ENCODE measurements at regions not wholly inside any gene's neighbourhood (a gene's known extent, or its start where the extent isn't known, plus 50 kb on each side); places are given as distances from the start of the nearest gene placed in this dataset.

DNA sequence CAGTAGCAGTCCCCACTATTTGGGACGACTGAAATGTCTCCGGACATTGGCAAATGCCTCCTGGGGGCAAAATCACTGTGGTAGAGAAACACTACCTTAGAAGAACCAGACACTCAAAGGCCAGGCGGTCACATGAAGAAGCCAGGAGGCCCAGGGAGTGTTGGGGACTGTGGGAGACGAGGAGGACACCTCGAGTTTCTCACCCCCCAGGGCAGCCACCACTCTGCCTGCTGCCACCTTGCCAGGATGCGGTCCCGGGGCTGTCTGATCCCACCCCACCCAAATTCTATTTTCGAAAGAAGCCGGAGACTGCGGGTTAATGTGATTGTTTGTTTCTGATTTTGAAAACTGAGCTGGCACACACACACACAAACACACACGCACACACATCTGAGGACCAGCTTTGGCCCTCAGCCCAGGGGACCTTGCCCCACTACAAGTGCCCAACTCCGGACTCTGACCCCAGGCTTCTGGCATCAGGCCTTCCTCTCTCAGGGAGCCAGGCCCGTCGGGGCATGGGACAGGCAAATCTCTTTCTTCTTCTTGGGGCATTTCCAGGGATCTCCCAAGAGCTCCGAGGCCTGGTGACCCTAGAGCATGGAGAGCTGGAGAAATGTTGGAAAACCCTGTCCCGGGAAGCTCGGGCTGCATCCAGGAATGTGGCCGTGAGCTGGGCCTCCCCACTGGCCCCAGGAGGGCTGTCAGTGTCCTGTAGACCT is 187.5 kb upstream of the PMEPA1 start:
- TF ChIP-seq, protein P1, sequence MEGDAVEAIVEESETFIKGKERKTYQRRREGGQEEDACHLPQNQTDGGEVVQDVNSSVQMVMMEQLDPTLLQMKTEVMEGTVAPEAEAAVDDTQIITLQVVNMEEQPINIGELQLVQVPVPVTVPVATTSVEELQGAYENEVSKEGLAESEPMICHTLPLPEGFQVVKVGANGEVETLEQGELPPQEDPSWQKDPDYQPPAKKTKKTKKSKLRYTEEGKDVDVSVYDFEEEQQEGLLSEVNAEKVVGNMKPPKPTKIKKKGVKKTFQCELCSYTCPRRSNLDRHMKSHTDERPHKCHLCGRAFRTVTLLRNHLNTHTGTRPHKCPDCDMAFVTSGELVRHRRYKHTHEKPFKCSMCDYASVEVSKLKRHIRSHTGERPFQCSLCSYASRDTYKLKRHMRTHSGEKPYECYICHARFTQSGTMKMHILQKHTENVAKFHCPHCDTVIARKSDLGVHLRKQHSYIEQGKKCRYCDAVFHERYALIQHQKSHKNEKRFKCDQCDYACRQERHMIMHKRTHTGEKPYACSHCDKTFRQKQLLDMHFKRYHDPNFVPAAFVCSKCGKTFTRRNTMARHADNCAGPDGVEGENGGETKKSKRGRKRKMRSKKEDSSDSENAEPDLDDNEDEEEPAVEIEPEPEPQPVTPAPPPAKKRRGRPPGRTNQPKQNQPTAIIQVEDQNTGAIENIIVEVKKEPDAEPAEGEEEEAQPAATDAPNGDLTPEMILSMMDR (IDR thresholded peaks at IDR 0.05; ENCODE audit: unreplicated experiment in 3 of 3), result no peak
- Mint-ChIP-seq H3K36me3 (ENCODE audit: low read depth) (no peaks in the 10 kb centered on the region), H3K27ac (peak overlapping the region in 2 of 3 experiments; percentile 50 to 57), H3K4me1 (peaks cover 35% of the 10 kb centered on the region), H3K27me3 (ENCODE audit: low read depth) (peaks cover 17% of the 10 kb centered on the region), H3K9me3 (no peaks in the 10 kb centered on the region), H3K4me3 (no peak overlapping the region)

DNA sequence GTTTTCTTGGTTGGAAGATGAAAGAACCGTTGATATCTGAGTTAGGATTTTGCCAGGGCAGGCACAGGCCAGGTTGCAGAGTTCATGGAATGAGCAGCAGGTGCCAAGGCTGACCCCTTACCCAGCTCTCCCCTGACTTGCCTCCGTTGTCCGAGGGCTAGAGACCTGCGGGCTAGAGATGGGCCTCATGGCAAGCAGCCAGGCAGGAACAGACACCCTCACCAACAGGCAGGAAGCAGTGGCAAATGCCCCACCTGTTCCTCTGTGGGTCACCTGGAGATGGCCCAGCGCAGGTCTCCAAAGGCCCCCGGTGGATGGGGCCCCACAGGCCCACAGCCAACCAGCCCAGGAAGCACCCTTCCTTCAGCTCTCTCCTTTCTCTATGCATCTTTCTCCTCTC is 186.7 kb upstream of the PMEPA1 start:
- Mint-ChIP-seq H3K4me1 (peaks cover 40% of the 10 kb centered on the region), H3K27me3 (ENCODE audit: low read depth) (peaks cover 13% of the 10 kb centered on the region)

DNA sequence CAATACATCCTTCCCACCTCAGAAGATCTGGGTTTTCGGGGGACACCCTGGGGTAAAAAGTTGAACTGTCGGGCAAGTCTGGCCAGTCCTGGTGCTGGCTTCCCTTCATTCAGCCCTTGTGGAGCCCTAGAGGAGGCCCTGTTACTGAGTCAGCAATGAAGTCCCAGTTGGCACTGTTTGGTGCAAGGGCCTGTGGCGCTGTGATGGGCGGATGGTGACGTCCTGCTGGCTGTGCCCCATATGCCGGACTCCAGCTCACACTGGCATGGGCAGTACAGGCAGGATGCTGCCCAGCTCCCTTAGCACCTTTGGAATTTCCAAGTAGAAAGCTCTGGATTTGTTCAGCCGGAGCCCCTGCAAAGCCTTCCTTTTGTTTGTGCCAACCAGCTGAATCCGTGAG is 186.2 kb upstream of the PMEPA1 start:
- no peak overlapping the region for H3K4me3 Mint-ChIP-seq
- no peaks in the 10 kb centered on the region for H3K9me3 Mint-ChIP-seq
- no peaks in the 10 kb centered on the region for H3K36me3 Mint-ChIP-seq (ENCODE audit: low read depth)
- H3K27ac Mint-ChIP-seq, result no peak overlapping the region
- H3K27me3 Mint-ChIP-seq (ENCODE audit: low read depth), result peaks cover 13% of the 10 kb centered on the region
- H3K4me1 Mint-ChIP-seq, result peaks cover 45% of the 10 kb centered on the region
- TF ChIP-seq, protein P1 (IDR thresholded peaks at IDR 0.05; ENCODE audit: unreplicated experiment in 3 of 3), result no peak

More for the DNA sequence above, 186.7 kb upstream of the PMEPA1 start:
- H3K9me3 Mint-ChIP-seq, result no peaks in the 10 kb centered on the region
- H3K36me3 Mint-ChIP-seq (ENCODE audit: low read depth), result no peaks in the 10 kb centered on the region
- TF ChIP-seq, protein P1 (IDR thresholded peaks at IDR 0.05; ENCODE audit: unreplicated experiment in 3 of 3), result no peak
- peak overlapping the region in 1 of 3 experiments; percentile 50 for H3K27ac Mint-ChIP-seq
- no peak overlapping the region for H3K4me3 Mint-ChIP-seq

DNA sequence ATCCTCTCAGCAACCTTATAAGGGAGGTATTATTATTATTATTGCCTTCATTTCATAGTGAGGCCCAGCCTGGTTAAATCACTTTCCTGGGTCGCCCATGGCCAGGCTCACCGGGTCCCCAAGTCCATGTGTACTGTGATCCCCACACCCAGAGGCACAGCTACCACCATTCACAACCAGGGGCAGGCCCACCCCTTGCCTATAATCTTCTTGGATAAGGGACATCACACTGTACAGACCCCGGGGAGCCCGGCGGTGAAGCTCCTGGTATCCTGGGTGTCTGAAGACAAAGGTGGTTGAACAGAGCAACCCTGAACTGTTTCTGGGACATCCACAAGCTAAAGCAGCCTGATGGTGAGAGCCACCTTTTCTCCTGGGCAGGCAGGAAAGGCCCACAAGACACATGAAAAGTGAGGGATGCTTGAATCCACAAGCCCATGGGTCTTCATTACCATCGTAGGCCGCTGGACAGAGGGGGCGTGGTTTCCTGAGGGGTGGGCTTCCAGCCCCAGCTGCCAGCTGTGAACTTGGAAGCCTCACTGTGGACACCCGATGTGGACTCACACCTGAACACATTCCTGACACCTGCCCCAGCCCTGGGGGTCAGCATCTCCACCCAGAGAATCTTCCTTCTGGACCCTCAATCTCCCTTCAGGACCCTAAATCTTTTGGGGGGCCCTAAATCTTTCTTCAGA is 185.5 kb upstream of the PMEPA1 start:
- H3K36me3 Mint-ChIP-seq (ENCODE audit: low read depth), result no peaks in the 10 kb centered on the region
- H3K27me3 Mint-ChIP-seq (ENCODE audit: low read depth), result peaks cover 13% of the 10 kb centered on the region
- no peak overlapping the region for H3K4me3 Mint-ChIP-seq
- H3K4me1 Mint-ChIP-seq, result peaks cover 44% of the 10 kb centered on the region
- H3K9me3 Mint-ChIP-seq, result no peaks in the 10 kb centered on the region
- no peak overlapping the region for H3K27ac Mint-ChIP-seq
- TF ChIP-seq, protein P1 (IDR thresholded peaks at IDR 0.05; ENCODE audit: unreplicated experiment in 3 of 3), result no peak

DNA sequence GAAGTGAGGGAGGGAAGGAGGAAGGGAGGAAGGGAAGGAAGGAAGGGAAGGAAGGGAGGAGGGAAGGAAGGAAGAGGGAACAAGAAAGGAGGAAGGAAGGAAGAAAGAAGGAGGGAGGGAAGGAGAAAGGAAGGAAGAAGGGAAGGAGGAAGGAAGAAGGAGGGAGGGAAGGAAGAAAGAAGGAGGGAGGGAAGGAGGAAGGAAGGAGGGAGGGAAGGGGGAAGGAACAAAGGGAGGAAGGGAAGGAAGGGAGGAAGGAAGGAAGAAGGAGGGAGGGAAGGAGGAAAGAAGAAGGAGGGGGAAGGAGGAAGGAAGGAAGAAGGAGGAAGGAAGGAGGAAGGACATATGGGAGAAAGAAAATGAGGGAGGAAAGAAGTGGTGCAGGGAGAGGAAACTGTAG is 184.7 kb upstream of the PMEPA1 start:
- H3K4me3 Mint-ChIP-seq, result no peak overlapping the region

More for the DNA sequence above, 184.7 kb upstream of the PMEPA1 start:
- Mint-ChIP-seq H3K27me3 (ENCODE audit: low read depth) (peaks cover 17% of the 10 kb centered on the region), H3K27ac (peak overlapping the region in 1 of 3 experiments; percentile 83), H3K4me1 (peaks cover 40% of the 10 kb centered on the region), H3K9me3 (no peaks in the 10 kb centered on the region), H3K36me3 (ENCODE audit: low read depth) (no peaks in the 10 kb centered on the region)
- TF ChIP-seq, protein P1 (IDR thresholded peaks at IDR 0.05; ENCODE audit: unreplicated experiment in 3 of 3), result no peak
